NCI-H187 treated with DMSO at 0.1 percent for 48 hours (cell line): ENCODE measurements at regions not wholly inside any gene's neighbourhood (a gene's known extent, or its start where the extent isn't known, plus 50 kb on each side); places are given as distances from the start of the nearest gene placed in this dataset.

Experiments used
- DNase-seq: peaks from one replicate; lab custom pipeline; 2025; lab: John Stamatoyannopoulos, UW

GRCh38 chr1:60589046-60589748, 493.2 kb upstream of the NFIA start:
- no peak for DNase-seq

GRCh38 chr1:60584371-60584770, 498.0 kb upstream of the NFIA start:
- no peak for DNase-seq

- DNase-seq, result no peak
Observed at GRCh38 chr1:60583696-60584095, 498.7 kb upstream of the NFIA start.

GRCh38 chr1:60581455-60582220, 500.7 kb upstream of the NFIA start:
- no peak for DNase-seq

- no peak for DNase-seq
Observed at GRCh38 chr1:60577029-60577428, 503.5 kb upstream of the C1orf87 start.

GRCh38 chr1:60575326-60575977, 501.9 kb upstream of the C1orf87 start:
- DNase-seq, result no peak

- no peak for DNase-seq
Observed at GRCh38 chr1:60573726-60574409, 500.3 kb upstream of the C1orf87 start.

GRCh38 chr1:60573121-60573520, 499.6 kb upstream of the C1orf87 start:
- no peak for DNase-seq

- no peak for DNase-seq
Observed at GRCh38 chr1:60572378-60572777, 498.8 kb upstream of the C1orf87 start.

GRCh38 chr1:60571811-60572210, 498.2 kb upstream of the C1orf87 start:
- no peak for DNase-seq

- no peak for DNase-seq
Observed at GRCh38 chr1:60569189-60569588, 495.6 kb upstream of the C1orf87 start.

- no peak for DNase-seq
Observed at GRCh38 chr1:60567256-60567655, 493.7 kb upstream of the C1orf87 start.

- DNase-seq, result no peak
Observed at GRCh38 chr1:60564916-60565750, 491.6 kb upstream of the C1orf87 start.

GRCh38 chr1:60563777-60564535, 490.4 kb upstream of the C1orf87 start:
- DNase-seq, result no peak

- DNase-seq, result no peak
Observed at GRCh38 chr1:60562740-60563139, 489.2 kb upstream of the C1orf87 start.

GRCh38 chr1:60560701-60561100, 487.1 kb upstream of the C1orf87 start:
- no peak for DNase-seq

- DNase-seq, result no peak
Observed at GRCh38 chr1:60558236-60558635, 484.7 kb upstream of the C1orf87 start.

- DNase-seq, result no peak
Observed at GRCh38 chr1:60553730-60554129, 480.2 kb upstream of the C1orf87 start.

GRCh38 chr1:60547821-60548220, 474.3 kb upstream of the C1orf87 start:
- no peak for DNase-seq

- DNase-seq, result no peak
Observed at GRCh38 chr1:60541831-60542532, 468.4 kb upstream of the C1orf87 start.
